Activated CD4-positive, alpha-beta memory T cell treated with anti-CD3 and anti-CD28 coated beads for 36 hours (primary cell): ENCODE measurements at regions not wholly inside any gene's neighbourhood (a gene's known extent, or its start where the extent isn't known, plus 50 kb on each side); places are given as distances from the start of the nearest gene placed in this dataset.

Source experiments
- CTCF ChIA-PET: fragments of 350-600 bp; sonication (Branson Sonifier 250); formaldehyde crosslinking; loops from one replicate; lab custom pipeline; 2021; ENCODE audit warnings: antibody characterized with exemption, inconsistent platforms; lab: Charles Lee
- POLR2A ChIA-PET: fragments of 350-600 bp; sonication (Branson Sonifier 250); formaldehyde crosslinking; loops from one replicate; lab custom pipeline; 2021; ENCODE audit warnings: antibody characterized with exemption; lab: Charles Lee
- DNase-seq: peaks from one replicate; pipeline ENCODE4 v3.0.0-alpha.2; 2020
- H3K27ac Mint-ChIP-seq: one replicate; pipeline ENCODE4 v1.8.0; 2021; ENCODE audit warnings: mixed read lengths
- H3K27me3 Mint-ChIP-seq: one replicate; pipeline ENCODE4 v1.8.0; 2021; ENCODE audit warnings: mixed read lengths
- H3K36me3 Mint-ChIP-seq: one replicate; pipeline ENCODE4 v1.8.0; 2021; ENCODE audit warnings: mixed read lengths
- H3K4me1 Mint-ChIP-seq: one replicate; pipeline ENCODE4 v1.8.0; 2021; ENCODE audit warnings: low read depth, mixed read lengths
- H3K4me3 Mint-ChIP-seq: one replicate; pipeline ENCODE4 v1.8.0; 2021; ENCODE audit warnings: mild to moderate bottlenecking, mixed read lengths
- H3K9me3 Mint-ChIP-seq: one replicate; pipeline ENCODE4 v1.8.0; 2021; ENCODE audit warnings: mixed read lengths
- intact Hi-C: fragments of 100-400 bp; cut with micrococcal nuclease; formaldehyde crosslinking; loops from one replicate; pipeline ENCODE4 v1.15.1; 2023

- Mint-ChIP-seq H3K9me3 (peaks cover 16% of the 10 kb centered on the region), H3K4me1 (peaks cover 4% of the 10 kb centered on the region), H3K27ac (no peak overlapping the region), H3K4me3 (no peak overlapping the region), H3K36me3 (peaks cover 2% of the 10 kb centered on the region), H3K27me3 (no peaks in the 10 kb centered on the region)
- CTCF ChIA-PET: no interaction called here
- no peak for DNase-seq
- intact Hi-C loops: no loop called here
- POLR2A ChIA-PET: no interaction called here
Observed at GRCh38 chr16:50445621-50446555, 77.1 kb upstream of the BRD7 start.

DNA sequence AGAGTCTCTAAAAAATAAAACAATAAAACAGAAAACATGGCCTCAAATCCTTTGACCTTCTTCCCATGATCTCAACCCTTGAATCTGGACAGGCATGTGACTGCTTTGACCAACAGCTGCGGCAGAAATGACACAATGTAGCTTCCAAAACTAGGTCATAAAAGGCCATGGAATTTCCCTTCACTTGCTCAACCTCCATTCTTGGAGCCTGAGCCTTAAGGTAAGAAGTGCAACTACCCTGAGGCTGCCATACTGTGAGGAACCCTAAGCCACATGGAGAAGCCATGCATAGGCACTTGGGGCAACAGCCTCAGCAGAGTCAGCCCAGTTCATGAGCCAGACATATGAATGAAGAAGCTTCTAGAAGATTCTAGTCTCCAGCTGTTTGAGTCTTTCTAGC lies 75.7 kb upstream of the BRD7 start:
- DNase-seq: no peak
- Mint-ChIP-seq H3K36me3 (peaks cover 6% of the 10 kb centered on the region), H3K27ac (no peak overlapping the region), H3K4me3 (no peak overlapping the region), H3K27me3 (no peaks in the 10 kb centered on the region), H3K4me1 (peaks cover 4% of the 10 kb centered on the region), H3K9me3 (peaks cover 30% of the 10 kb centered on the region)
- intact Hi-C loops: no loop called here
- ChIA-PET CTCF (interaction anchor here (1.0 to 1.3 kb wide), 2 partner anchors 13 to 221 kb away, joined by 3 to 4 read pairs; no protein-coding TSS in a partner anchor), POLR2A (no interaction called here)

GRCh38 chr16:50442221-50442620 lies 73.4 kb upstream of the BRD7 start:
- POLR2A ChIA-PET: no interaction called here
- Mint-ChIP-seq H3K27ac (no peak overlapping the region), H3K36me3 (peaks cover 10% of the 10 kb centered on the region), H3K4me1 (peaks cover 4% of the 10 kb centered on the region), H3K9me3 (peaks cover 41% of the 10 kb centered on the region), H3K27me3 (no peaks in the 10 kb centered on the region), H3K4me3 (no peak overlapping the region)
- CTCF ChIA-PET: interaction anchor here (0.6 to 1.0 kb wide), 3 partner anchors 67 to 230 kb away, joined by 3 to 4 read pairs (median 4); no protein-coding TSS in a partner anchor
- DNase-seq: no peak
- intact Hi-C loops: no loop called here

GRCh38 chr16:50441486-50442157 lies 72.8 kb upstream of the BRD7 start:
- intact Hi-C loops: no loop called here
- Mint-ChIP-seq H3K36me3 (peaks cover 10% of the 10 kb centered on the region), H3K27ac (no peak overlapping the region), H3K4me1 (peaks cover 4% of the 10 kb centered on the region), H3K9me3 (peaks cover 41% of the 10 kb centered on the region), H3K4me3 (no peak overlapping the region), H3K27me3 (no peaks in the 10 kb centered on the region)
- CTCF ChIA-PET: interaction anchor here (0.6 to 1.0 kb wide), 3 partner anchors 68 to 231 kb away, joined by 3 to 4 read pairs (median 4); no protein-coding TSS in a partner anchor
- no peak for DNase-seq
- POLR2A ChIA-PET: no interaction called here

DNA sequence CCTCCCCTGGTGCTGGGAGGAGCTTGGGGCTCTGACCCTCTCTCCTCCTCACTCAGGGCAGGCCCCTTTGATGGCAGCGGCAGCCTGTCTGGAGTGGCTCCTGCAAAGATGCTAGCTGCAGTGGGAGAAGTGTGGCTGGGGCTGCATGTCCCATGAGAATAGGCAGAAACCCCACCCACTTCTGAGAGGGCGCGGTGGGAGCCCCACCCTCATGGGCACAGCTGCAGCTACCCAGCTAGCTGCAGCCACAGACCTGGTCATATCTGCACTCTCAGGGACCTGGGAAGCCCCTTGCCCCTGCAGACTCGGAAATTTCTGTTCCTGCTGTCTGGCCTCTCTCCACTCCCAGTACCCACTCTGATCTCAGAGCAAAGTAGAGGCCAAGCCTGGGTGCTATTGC lies 72.2 kb upstream of the BRD7 start:
- intact Hi-C loops: no loop called here
- Mint-ChIP-seq H3K4me3 (no peak overlapping the region), H3K27me3 (no peaks in the 10 kb centered on the region), H3K36me3 (peaks cover 10% of the 10 kb centered on the region), H3K4me1 (peaks cover 4% of the 10 kb centered on the region), H3K27ac (no peak overlapping the region), H3K9me3 (peaks cover 41% of the 10 kb centered on the region)
- CTCF ChIA-PET: no interaction called here
- POLR2A ChIA-PET: no interaction called here
- no peak for DNase-seq

GRCh38 chr16:50440531-50440930 lies 71.7 kb upstream of the BRD7 start:
- no peak overlapping the region for H3K27ac Mint-ChIP-seq
- H3K4me1 Mint-ChIP-seq: peaks cover 4% of the 10 kb centered on the region
- peaks cover 10% of the 10 kb centered on the region for H3K36me3 Mint-ChIP-seq
- intact Hi-C loops: no loop called here
- no peaks in the 10 kb centered on the region for H3K27me3 Mint-ChIP-seq
- POLR2A ChIA-PET: no interaction called here
- H3K9me3 Mint-ChIP-seq: peaks cover 41% of the 10 kb centered on the region
- DNase-seq: no peak
- no peak overlapping the region for H3K4me3 Mint-ChIP-seq
- CTCF ChIA-PET: no interaction called here

DNA sequence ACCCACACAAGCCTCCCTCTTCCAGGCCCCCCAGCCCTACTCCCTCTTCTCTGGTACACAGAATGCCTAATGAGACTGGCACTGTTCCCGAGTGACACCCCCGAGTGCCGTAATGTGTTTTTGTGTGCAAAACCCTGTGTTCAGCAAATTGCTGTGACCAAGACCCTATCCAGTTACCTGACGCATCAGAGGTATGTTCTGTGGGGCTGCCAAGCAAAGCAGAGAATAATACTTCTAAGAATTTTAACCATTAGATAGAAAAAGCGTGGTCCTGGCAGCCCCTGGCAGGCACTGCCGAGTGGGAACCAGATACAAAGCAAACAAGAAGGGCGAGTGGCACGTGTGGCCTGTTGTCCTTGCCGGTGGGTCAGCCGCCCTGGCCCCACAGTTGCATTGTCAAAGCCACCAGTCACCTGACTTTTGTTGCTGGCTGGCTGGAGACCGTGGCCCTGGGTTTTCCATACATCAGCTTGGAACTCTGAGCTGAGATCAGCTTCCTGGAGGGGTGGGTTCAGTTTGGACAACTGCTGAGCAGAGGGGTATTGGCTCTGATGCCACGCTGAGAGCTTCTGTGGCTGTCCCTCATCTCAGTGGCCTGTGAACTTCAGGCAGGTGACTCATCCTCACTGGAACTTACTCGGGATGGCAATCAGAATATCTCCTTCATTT lies 69.1 kb upstream of the BRD7 start:
- CTCF ChIA-PET: interaction anchor here (0.8 kb wide), 1 partner anchor 369 kb away, joined by 3 read pairs; no protein-coding TSS in a partner anchor
- DNase-seq: no peak

GRCh38 chr16:50436271-50436670 lies 67.5 kb upstream of the BRD7 start:
- H3K4me3 Mint-ChIP-seq: no peak overlapping the region

More for the DNA sequence above, 69.1 kb upstream of the BRD7 start:
- intact Hi-C loops: loop anchor here (10.0 kb wide), 1 partner anchor 57 kb away; no protein-coding TSS in a partner anchor
- no peaks in the 10 kb centered on the region for H3K4me1 Mint-ChIP-seq
- H3K27me3 Mint-ChIP-seq: peaks cover 6% of the 10 kb centered on the region
- H3K4me3 Mint-ChIP-seq: no peak overlapping the region
- POLR2A ChIA-PET: no interaction called here
- H3K9me3 Mint-ChIP-seq: peaks cover 40% of the 10 kb centered on the region
- H3K27ac Mint-ChIP-seq: no peak overlapping the region
- H3K36me3 Mint-ChIP-seq: peaks cover 10% of the 10 kb centered on the region

GRCh38 chr16:50434872-50435478 lies 66.2 kb upstream of the BRD7 start:
- POLR2A ChIA-PET: no interaction called here
- DNase-seq: no peak
- Mint-ChIP-seq H3K27ac (no peak overlapping the region), H3K27me3 (peaks cover 8% of the 10 kb centered on the region), H3K36me3 (peaks cover 8% of the 10 kb centered on the region), H3K4me3 (no peak overlapping the region), H3K9me3 (peaks cover 16% of the 10 kb centered on the region), H3K4me1 (no peaks in the 10 kb centered on the region)
- CTCF ChIA-PET: no interaction called here
- intact Hi-C loops: loop anchor here (10.0 kb wide), 1 partner anchor 60 kb away; no protein-coding TSS in a partner anchor

More at GRCh38 chr16:50436271-50436670, 67.5 kb upstream of the BRD7 start:
- CTCF ChIA-PET: no interaction called here
- no peak overlapping the region for H3K27ac Mint-ChIP-seq
- H3K4me1 Mint-ChIP-seq: no peaks in the 10 kb centered on the region
- peaks cover 8% of the 10 kb centered on the region for H3K36me3 Mint-ChIP-seq
- H3K27me3 Mint-ChIP-seq: peaks cover 8% of the 10 kb centered on the region
- POLR2A ChIA-PET: no interaction called here
- intact Hi-C loops: loop anchor here (10.0 kb wide), 1 partner anchor 59 kb away; no protein-coding TSS in a partner anchor
- DNase-seq: no peak
- H3K9me3 Mint-ChIP-seq: peaks cover 28% of the 10 kb centered on the region

DNA sequence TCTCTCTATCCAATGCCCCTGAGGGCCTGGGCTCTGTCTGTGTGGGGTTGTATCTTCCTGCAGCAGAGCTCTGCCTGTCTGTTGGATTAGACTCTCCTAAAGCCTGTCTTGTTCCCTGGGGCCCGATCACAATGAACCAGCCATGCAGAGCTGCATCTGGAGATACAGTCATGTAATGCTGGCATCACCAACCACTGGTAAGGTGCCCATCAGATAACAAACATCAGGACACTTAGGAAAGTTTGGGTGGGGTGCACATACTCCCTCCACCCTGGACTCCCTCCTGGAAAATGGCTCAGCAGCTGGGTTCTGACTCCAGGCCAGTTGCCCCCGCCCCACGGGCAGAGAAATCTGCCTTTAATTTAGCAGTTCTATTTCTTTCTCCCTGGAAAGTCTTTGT lies 61.3 kb upstream of the BRD7 start:
- intact Hi-C loops: loop anchor here (10.0 kb wide), 1 partner anchor 65 kb away; no protein-coding TSS in a partner anchor
- ChIA-PET POLR2A (no interaction called here), CTCF (no interaction called here)
- Mint-ChIP-seq H3K27me3 (peaks cover 15% of the 10 kb centered on the region), H3K27ac (no peak overlapping the region), H3K4me3 (no peak overlapping the region), H3K9me3 (no peaks in the 10 kb centered on the region), H3K36me3 (no peaks in the 10 kb centered on the region), H3K4me1 (no peaks in the 10 kb centered on the region)
- no peak for DNase-seq

DNA sequence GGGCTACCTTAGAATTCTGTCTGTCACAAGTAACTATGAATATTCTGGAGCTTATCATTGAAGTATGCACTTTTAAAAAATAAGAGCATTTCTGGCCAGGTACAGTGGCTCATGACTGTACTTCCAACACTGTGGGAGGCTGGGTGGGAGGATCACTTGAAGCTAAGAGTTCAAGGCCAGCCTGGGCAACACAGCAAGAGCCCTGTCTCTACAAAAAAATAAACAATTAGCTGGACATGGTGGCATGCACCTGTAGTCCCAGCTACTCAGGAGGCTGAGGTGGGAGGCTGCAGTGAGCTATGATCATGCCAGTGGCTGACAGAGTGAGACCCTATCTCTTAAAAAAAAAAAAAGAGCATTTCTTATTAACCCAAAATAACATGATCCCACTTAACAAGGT lies 60.0 kb upstream of the BRD7 start:
- intact Hi-C loops: no loop called here
- DNase-seq: no peak
- H3K4me1 Mint-ChIP-seq: no peaks in the 10 kb centered on the region
- H3K27ac Mint-ChIP-seq: no peak overlapping the region
- no peak overlapping the region for H3K4me3 Mint-ChIP-seq
- CTCF ChIA-PET: no interaction called here
- H3K36me3 Mint-ChIP-seq: no peaks in the 10 kb centered on the region
- POLR2A ChIA-PET: no interaction called here
- H3K27me3 Mint-ChIP-seq: peaks cover 10% of the 10 kb centered on the region
- no peaks in the 10 kb centered on the region for H3K9me3 Mint-ChIP-seq
